GM21360 (cell line): ENCODE measurements at regions not wholly inside any gene's neighbourhood (a gene's known extent, or its start where the extent isn't known, plus 50 kb on each side); places are given as distances from the start of the nearest gene placed in this dataset.

ENCODE experiments used
- ATAC-seq: cut with Tn5 transposase; IDR thresholded peaks from one replicate; pipeline ENCODE4 v1.9.1; 2021; ENCODE audit warnings: mild to moderate bottlenecking, moderate library complexity; ENCODE audit not compliant: unreplicated experiment

- no peak for ATAC-seq
These were observed 343.4 kb downstream of the PLPP3 start for GRCh38 chr1:56235909-56236510.

GRCh38 chr1:56229186-56229585 is 350.2 kb downstream of the PLPP3 start:
- ATAC-seq, result no peak

GRCh38 chr1:56227886-56228285 is 351.5 kb downstream of the PLPP3 start:
- no peak for ATAC-seq

GRCh38 chr1:56227401-56227800 is 352.0 kb downstream of the PLPP3 start:
- no peak for ATAC-seq

GRCh38 chr1:56225964-56226815 is 353.2 kb downstream of the PLPP3 start:
- ATAC-seq, result no peak

GRCh38 chr1:56223968-56224367 is 355.4 kb downstream of the PLPP3 start:
- ATAC-seq, result no peak

- ATAC-seq, result no peak
These were observed 356.3 kb downstream of the PLPP3 start for GRCh38 chr1:56222914-56223540.

GRCh38 chr1:56220021-56220420 is 359.3 kb downstream of the PLPP3 start:
- ATAC-seq, result no peak

- ATAC-seq, result no peak
These were observed 361.3 kb downstream of the PLPP3 start for GRCh38 chr1:56218023-56218422.

- ATAC-seq, result no peak
These were observed 363.1 kb downstream of the PLPP3 start for GRCh38 chr1:56216218-56216617.

- no peak for ATAC-seq
These were observed 363.6 kb downstream of the PLPP3 start for GRCh38 chr1:56215771-56216170.

GRCh38 chr1:56215086-56215485 is 364.3 kb downstream of the PLPP3 start:
- ATAC-seq, result no peak

- no peak for ATAC-seq
These were observed 366.3 kb downstream of the PLPP3 start for GRCh38 chr1:56213068-56213467.

GRCh38 chr1:56212143-56212542 is 367.2 kb downstream of the PLPP3 start:
- no peak for ATAC-seq

- no peak for ATAC-seq
These were observed 373.0 kb downstream of the PLPP3 start for GRCh38 chr1:56206391-56206790.

- no peak for ATAC-seq
These were observed 375.2 kb downstream of the PLPP3 start for GRCh38 chr1:56204206-56204605.

- ATAC-seq, result no peak
These were observed 376.4 kb downstream of the PLPP3 start for GRCh38 chr1:56202796-56203492.

GRCh38 chr1:56202186-56202585 is 377.2 kb downstream of the PLPP3 start:
- no peak for ATAC-seq

GRCh38 chr1:56200896-56201295 is 378.5 kb downstream of the PLPP3 start:
- no peak for ATAC-seq

GRCh38 chr1:56200442-56200841 is 378.9 kb downstream of the PLPP3 start:
- no peak for ATAC-seq

- no peak for ATAC-seq
These were observed 379.4 kb downstream of the PLPP3 start for GRCh38 chr1:56199956-56200355.
